K562 (cell line): ENCODE measurements at regions not wholly inside any gene's neighbourhood (a gene's known extent, or its start where the extent isn't known, plus 50 kb on each side); places are given as distances from the start of the nearest gene placed in this dataset.
A peak's percentile ranks its signal among the peaks of the same experiment; 100 is the strongest.

ENCODE experiments used
- ATAC-seq: fragments of 200-7000 bp; cut with Tn5 transposase; 3 replicates; pipeline ENCODE4 v1.9.1; 2020; ENCODE audit warnings: moderate library complexity
- BruUV-seq: library from RNA; stranded (reverse); fragments of 400-500 nt; replicated peaks from 2 replicates; lab custom pipeline; 2021; lab: Mats Ljungman, UMichigan
- CTCF ChIA-PET: fragments of 300-600 bp; formaldehyde crosslinking; extraction: SDS; loops from one replicate; lab custom pipeline; 2021; ENCODE audit warnings: low intra/inter-chr PET ratio; lab: Yijun Ruan, JAX
- POLR2A ChIA-PET: fragments of 300-600, 350-650 bp; sonication (Branson Sonifier 250); formaldehyde crosslinking; extraction: SDS; loops from one replicate; lab custom pipeline; 2021; ENCODE audit warnings: antibody characterized with exemption, inconsistent platforms; lab: Yijun Ruan, JAX
- DNase-seq, 4 experiments: peaks; one replicate each; pipeline versions ENCODE4 v3.0.0 to v3.0.0-alpha.2; 2011 to 2018; ENCODE audit warnings: low spot score in 3 of 4, mixed read lengths in 3 of 4; ENCODE audit errors: extremely low read depth in 1 of 4
- FAIRE-seq: peaks from 2 replicates; lab custom pipeline; 2011; peaks lifted over from hg19 to GRCh38; lab: Jason Lieb, UNC
- H2AFZ ChIP-seq: 2 replicates; pipeline ENCODE4 v1.6.0; 2011; ENCODE audit warnings: low read depth, low read length, control low read depth, inconsistent platforms
- H3K27ac ChIP-seq: fragments of 200-600 bp; 3 replicates; pipeline ENCODE4 v1.8.0; 2011; ENCODE audit warnings: low read depth, mild to moderate bottlenecking, control low read depth, inconsistent platforms, low read length, moderate library complexity, mixed read lengths; ENCODE audit errors: extremely low read depth
- H3K27me3 ChIP-seq, 2 experiments: fragments of 300-600 bp in 1 of 2; 2 replicates in 1 of 2; 3 replicates in 1 of 2; pipeline versions ENCODE4 v1.6.0 to v1.8.0; 2011; ENCODE audit warnings: inconsistent platforms in 2 of 2, low read length in 2 of 2, mild to moderate bottlenecking in 1 of 2, mixed read lengths in 1 of 2, moderate library complexity in 1 of 2; ENCODE audit not compliant: control insufficient read depth in 2 of 2, insufficient read depth in 2 of 2
- H3K36me3 ChIP-seq: fragments of 300-600 bp; 3 replicates; pipeline ENCODE4 v1.8.0; 2011; ENCODE audit warnings: mild to moderate bottlenecking, low read length, inconsistent platforms; ENCODE audit not compliant: control insufficient read depth, insufficient read depth
- H3K4me1 ChIP-seq, 2 experiments: fragments of 200-600 bp in 1 of 2; replicated peaks in 1 of 2; 2 replicates in 1 of 2; 3 replicates in 1 of 2; pipeline versions ENCODE4 v1.5.1 to v1.8.0; 2011; ENCODE audit warnings: inconsistent platforms in 2 of 2, low read length in 2 of 2, mild to moderate bottlenecking in 1 of 2, mixed read lengths in 1 of 2, moderate library complexity in 1 of 2; ENCODE audit not compliant: control insufficient read depth in 2 of 2, insufficient read depth in 2 of 2
- H3K4me2 ChIP-seq: 2 replicates; pipeline ENCODE4 v1.6.1; 2011; ENCODE audit warnings: low read length, control low read depth, inconsistent platforms, mixed read lengths; ENCODE audit not compliant: insufficient read depth
- H3K4me3 ChIP-seq: fragments of 200-600 bp; sonication (generic), shearing (Covaris generic); 2 replicates; pipeline ENCODE4 v1.5.1; 2016; ENCODE audit warnings: control low read depth, inconsistent platforms
- H3K79me2 ChIP-seq: fragments of 200-600 bp; 3 replicates; pipeline ENCODE4 v1.8.0; 2011; ENCODE audit warnings: low read length, inconsistent platforms; ENCODE audit not compliant: control insufficient read depth, insufficient read depth
- H3K9ac ChIP-seq, 2 experiments: 2 replicates each; pipeline versions ENCODE4 v1.6.0 to v1.6.1; 2011; ENCODE audit warnings: low read depth in 2 of 2, low read length in 2 of 2, control low read depth in 1 of 2, inconsistent platforms in 1 of 2, mild to moderate bottlenecking in 1 of 2, mixed read lengths in 1 of 2; ENCODE audit not compliant: insufficient read depth in 1 of 2
- H3K9me1 ChIP-seq: one replicate; pipeline ENCODE4 v1.6.0; 2011; ENCODE audit warnings: inconsistent platforms, mild to moderate bottlenecking, low read length, moderate library complexity; ENCODE audit not compliant: control insufficient read depth, insufficient read depth
- H3K9me3 ChIP-seq: replicated peaks from 2 replicates; pipeline ENCODE4 v1.5.1; 2011; ENCODE audit warnings: low read depth, low read length, inconsistent platforms; ENCODE audit not compliant: control insufficient read depth, insufficient read depth
- H4K20me1 ChIP-seq: replicated peaks from 2 replicates; pipeline ENCODE4 v1.6.1; 2011; ENCODE audit warnings: low read length, inconsistent platforms, mixed read lengths; ENCODE audit not compliant: control insufficient read depth, insufficient read depth
- ATF3 ChIP-seq, 2 experiments: fragments of 450-650 bp in 1 of 2; sonication (generic) in 1 of 2; formaldehyde crosslinking in 1 of 2; IDR thresholded peaks in 1 of 2; conservative IDR thresholded peaks in 1 of 2; 2 replicates each; pipeline versions ENCODE4 v1.6.1 to v1.8.1; 2016 to 2023; ENCODE audit warnings: mild to moderate bottlenecking in 2 of 2, moderate library complexity in 2 of 2, inconsistent platforms in 1 of 2, missing genetic modification reagents in 1 of 2
- C11orf30 ChIP-seq: fragments of 450-650 bp; IDR thresholded peaks from 2 replicates; pipeline ENCODE4 v1.6.1; 2016; ENCODE audit warnings: low read depth, mild to moderate bottlenecking
- ETV5 ChIP-seq: sonication (generic); formaldehyde crosslinking; IDR thresholded peaks from 2 replicates; pipeline ENCODE4 v1.4.0; 2020; ENCODE audit warnings: low read depth, mild to moderate bottlenecking, missing genetic modification reagents
- GATA2 ChIP-seq: sonication (generic); formaldehyde crosslinking; IDR thresholded peaks from 2 replicates; pipeline ENCODE4 v1.4.0; 2020; ENCODE audit warnings: mild to moderate bottlenecking, missing genetic modification reagents
- SPI1 ChIP-seq: IDR thresholded peaks from 2 replicates; pipeline ENCODE4 v1.6.1; 2011; ENCODE audit warnings: low read depth, low read length, control low read depth, borderline replicate concordance
- WGBS: fragments of 100-300 bp; shearing (Covaris generic); methylation state at CpG from one replicate; pipeline ENCODE4 v1.1.6; 2016; ENCODE audit warnings: low coverage, mixed read lengths; ENCODE audit not compliant: insufficient coverage; ENCODE audit errors: missing lambda C conversion rate; 5-methylcytosine and 5-hydroxymethylcytosine counted together
- in situ Hi-C: fragments of 300-500 bp; cut with MboI; formaldehyde crosslinking; loops from 4 replicates; pipeline ENCODE4 v1.15.0; 2018; ENCODE audit warnings: inconsistent platforms, mixed read lengths
- intact Hi-C: fragments of 100-400 bp; cut with micrococcal nuclease; formaldehyde crosslinking; loops from 2 replicates; pipeline ENCODE4 v1.14.2; 2022

GRCh38 chr1:80384959-80385358 is 1378.4 kb upstream of the ADGRL4 start (continued):
- TF ChIP-seq C11orf30 (peak; percentile 67), ETV5 (CRISPR knock-in tag) (no peak)

GRCh38 chr1:80384083-80384830 is 1377.7 kb upstream of the ADGRL4 start:
- intact Hi-C loops (no loop called here), in situ Hi-C loops (no loop called here)
- Histone ChIP-seq H3K4me2 (no peak overlapping the region), H3K36me3 (no peaks in the 10 kb centered on the region), H3K9me1 (no peaks in the 10 kb centered on the region), H3K9ac (no peak overlapping the region), H2AFZ (no peak overlapping the region), H3K4me3 (no peak overlapping the region), H3K27me3 (no peaks in the 10 kb centered on the region), H4K20me1 (no peaks in the 10 kb centered on the region), H3K9me3 (no peaks in the 10 kb centered on the region; the same call in 1 of the 2 replicates), H3K79me2 (no peaks in the 10 kb centered on the region), H3K27ac (no peak overlapping the region), H3K4me1 (no peaks in the 10 kb centered on the region)
- FAIRE-seq (no peak), DNase-seq (no peak), ATAC-seq (no peak)
- TF ChIP-seq ATF3 (IDR thresholded peaks at IDR 0.05) (no peak), ATF3 (CRISPR knock-in tag; conservative IDR thresholded peaks at IDR 0.05) (no peak), SPI1 (no peak), GATA2 (CRISPR knock-in tag) (no peak)
- WGBS = 6% methylated on average over 1 of the region's 1 CpG
- BruUV-seq = no TSS peak
- CTCF ChIA-PET = no interaction called here
- POLR2A ChIA-PET = no interaction called here
